Calu3 (cell line): ENCODE measurements at regions not wholly inside any gene's neighbourhood (a gene's known extent, or its start where the extent isn't known, plus 50 kb on each side); places are given as distances from the start of the nearest gene placed in this dataset.
"Not testable (repeated sequence)": the region's sequence is repeated elsewhere in the genome, so short reads cannot be mapped to it uniquely, and the experiment has no call there.

ENCODE experiments used
- BruUV-seq: library from RNA; stranded (reverse); fragments of 400-500 nt; replicated peaks from 2 replicates; lab custom pipeline; 2021; lab: Mats Ljungman, UMichigan
- CTCF ChIA-PET: fragments of 300-600 bp; sonication (Branson Sonifier 250); formaldehyde crosslinking; loops from one replicate; lab custom pipeline; 2022; ENCODE audit warnings: antibody characterized with exemption; lab: Charles Lee
- DNase-seq: peaks from one replicate; pipeline ENCODE4 v3.0.0; 2022
- H3K27ac Mint-ChIP-seq: one replicate; pipeline ENCODE4 v1.8.0; 2022; ENCODE audit warnings: mixed read lengths; ENCODE audit not compliant: unreplicated experiment
- H3K27me3 Mint-ChIP-seq: one replicate; pipeline ENCODE4 v1.8.0; 2022; ENCODE audit warnings: mixed read lengths; ENCODE audit not compliant: unreplicated experiment
- H3K36me3 Mint-ChIP-seq: one replicate; pipeline ENCODE4 v1.8.0; 2022; ENCODE audit warnings: mild to moderate bottlenecking, moderate library complexity, mixed read lengths; ENCODE audit not compliant: insufficient read depth, unreplicated experiment
- H3K4me1 Mint-ChIP-seq: one replicate; pipeline ENCODE4 v1.8.0; 2022; ENCODE audit warnings: mild to moderate bottlenecking, low read depth, mixed read lengths; ENCODE audit not compliant: unreplicated experiment
- H3K4me3 Mint-ChIP-seq: one replicate; pipeline ENCODE4 v1.8.0; 2022; ENCODE audit warnings: mild to moderate bottlenecking, low read depth, moderate library complexity, mixed read lengths; ENCODE audit not compliant: unreplicated experiment
- H3K9me3 Mint-ChIP-seq: one replicate; pipeline ENCODE4 v1.8.0; 2022; ENCODE audit warnings: low read depth, mixed read lengths; ENCODE audit not compliant: unreplicated experiment
- intact Hi-C: fragments of 100-400 bp; cut with micrococcal nuclease; formaldehyde crosslinking; loops from one replicate; pipeline ENCODE4 v1.10.0; 2022; ENCODE audit not compliant: unreplicated experiment
- TF ChIP-seq, protein P1 (sequence below): fragments of 200-600 bp; IDR thresholded peaks from one replicate; pipeline ENCODE4 v1.8.0; 2022; ENCODE audit warnings: antibody characterized with exemption; ENCODE audit not compliant: unreplicated experiment

DNA sequence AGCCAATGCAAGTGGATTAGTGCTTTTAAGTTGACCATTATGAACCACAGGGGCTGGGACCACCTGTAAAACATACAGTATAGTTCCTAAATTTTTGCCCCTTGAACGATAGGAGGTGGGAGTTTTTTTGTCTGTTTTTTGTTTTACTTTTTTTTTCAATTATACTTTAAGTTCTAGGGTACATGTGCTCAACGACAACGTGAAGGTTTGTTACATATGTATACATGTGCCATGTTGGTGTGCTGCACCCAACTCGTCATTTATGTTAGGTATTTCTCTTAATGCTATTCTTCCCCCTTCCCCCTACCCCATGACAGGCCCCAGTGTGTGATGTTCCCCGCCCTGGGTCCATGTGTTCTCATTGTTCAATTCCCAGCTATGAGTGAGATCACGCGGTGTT lies 1797.9 kb upstream of the PIK3C3 start:
- Mint-ChIP-seq H3K9me3 (no peaks in the 10 kb centered on the region), H3K36me3 (no peaks in the 10 kb centered on the region), H3K4me3 (no peak overlapping the region), H3K4me1 (peaks cover 40% of the 10 kb centered on the region), H3K27me3 (no peaks in the 10 kb centered on the region), H3K27ac (no peak overlapping the region)
- intact Hi-C loops = loop anchor here (5.0 to 10.0 kb wide), 5 partner anchors 135 to 562 kb away; no protein-coding TSS in a partner anchor
- no TSS peak for BruUV-seq
- CTCF ChIA-PET = no interaction called here
- DNase-seq = no peak
- TF ChIP-seq, protein P1, sequence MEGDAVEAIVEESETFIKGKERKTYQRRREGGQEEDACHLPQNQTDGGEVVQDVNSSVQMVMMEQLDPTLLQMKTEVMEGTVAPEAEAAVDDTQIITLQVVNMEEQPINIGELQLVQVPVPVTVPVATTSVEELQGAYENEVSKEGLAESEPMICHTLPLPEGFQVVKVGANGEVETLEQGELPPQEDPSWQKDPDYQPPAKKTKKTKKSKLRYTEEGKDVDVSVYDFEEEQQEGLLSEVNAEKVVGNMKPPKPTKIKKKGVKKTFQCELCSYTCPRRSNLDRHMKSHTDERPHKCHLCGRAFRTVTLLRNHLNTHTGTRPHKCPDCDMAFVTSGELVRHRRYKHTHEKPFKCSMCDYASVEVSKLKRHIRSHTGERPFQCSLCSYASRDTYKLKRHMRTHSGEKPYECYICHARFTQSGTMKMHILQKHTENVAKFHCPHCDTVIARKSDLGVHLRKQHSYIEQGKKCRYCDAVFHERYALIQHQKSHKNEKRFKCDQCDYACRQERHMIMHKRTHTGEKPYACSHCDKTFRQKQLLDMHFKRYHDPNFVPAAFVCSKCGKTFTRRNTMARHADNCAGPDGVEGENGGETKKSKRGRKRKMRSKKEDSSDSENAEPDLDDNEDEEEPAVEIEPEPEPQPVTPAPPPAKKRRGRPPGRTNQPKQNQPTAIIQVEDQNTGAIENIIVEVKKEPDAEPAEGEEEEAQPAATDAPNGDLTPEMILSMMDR = no peak

GRCh38 chr18:40152859-40153258 lies 1802.2 kb upstream of the PIK3C3 start:
- Mint-ChIP-seq H3K36me3 (no peaks in the 10 kb centered on the region), H3K27me3 (no peaks in the 10 kb centered on the region), H3K27ac (no peak overlapping the region), H3K4me3 (no peak overlapping the region), H3K9me3 (no peaks in the 10 kb centered on the region), H3K4me1 (peaks cover 16% of the 10 kb centered on the region)
- BruUV-seq = no TSS peak
- TF ChIP-seq, protein P1 = no peak
- no peak for DNase-seq
- CTCF ChIA-PET = no interaction called here
- intact Hi-C loops = loop anchor here (10.0 kb wide), 3 partner anchors 138 to 558 kb away; no protein-coding TSS in a partner anchor

DNA sequence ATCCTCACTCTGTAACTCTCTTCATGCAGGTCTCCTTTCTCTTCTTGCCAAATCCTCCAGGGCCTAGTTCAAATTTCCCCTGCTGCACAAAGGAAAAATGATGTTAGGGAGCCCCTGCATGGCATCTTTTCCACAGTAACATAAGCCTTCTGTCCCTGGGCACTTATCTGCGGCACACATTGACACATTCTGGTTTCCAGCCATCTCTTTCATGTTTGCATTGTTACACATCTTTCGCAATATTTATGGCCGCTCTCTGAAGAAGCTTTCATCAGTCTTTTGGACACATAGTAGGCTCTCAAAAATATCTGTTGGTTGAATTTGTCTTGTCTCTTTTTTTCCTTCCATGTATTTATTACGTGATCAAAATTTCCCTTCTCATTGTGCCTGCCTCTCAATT lies 1806.1 kb upstream of the PIK3C3 start:
- CTCF ChIA-PET = no interaction called here
- no peaks in the 10 kb centered on the region for H3K9me3 Mint-ChIP-seq

GRCh38 chr18:40133253-40133652 lies 1821.8 kb upstream of the PIK3C3 start:
- no peak for DNase-seq
- no peak overlapping the region for H3K27ac Mint-ChIP-seq
- intact Hi-C loops = no loop called here
- TF ChIP-seq, protein P1 = no peak
- H3K4me1 Mint-ChIP-seq = no peaks in the 10 kb centered on the region
- H3K9me3 Mint-ChIP-seq = no peaks in the 10 kb centered on the region
- CTCF ChIA-PET = no interaction called here
- H3K36me3 Mint-ChIP-seq = no peaks in the 10 kb centered on the region
- no TSS peak for BruUV-seq
- H3K4me3 Mint-ChIP-seq = no peak overlapping the region
- no peaks in the 10 kb centered on the region for H3K27me3 Mint-ChIP-seq

More for the DNA sequence above, 1806.1 kb upstream of the PIK3C3 start:
- H3K27me3 Mint-ChIP-seq = no peaks in the 10 kb centered on the region
- DNase-seq = no peak
- H3K36me3 Mint-ChIP-seq = no peaks in the 10 kb centered on the region
- intact Hi-C loops = no loop called here
- no TSS peak for BruUV-seq
- TF ChIP-seq, protein P1 = no peak
- H3K4me1 Mint-ChIP-seq = peaks cover 15% of the 10 kb centered on the region
- no peak overlapping the region for H3K4me3 Mint-ChIP-seq
- H3K27ac Mint-ChIP-seq = no peak overlapping the region

DNA sequence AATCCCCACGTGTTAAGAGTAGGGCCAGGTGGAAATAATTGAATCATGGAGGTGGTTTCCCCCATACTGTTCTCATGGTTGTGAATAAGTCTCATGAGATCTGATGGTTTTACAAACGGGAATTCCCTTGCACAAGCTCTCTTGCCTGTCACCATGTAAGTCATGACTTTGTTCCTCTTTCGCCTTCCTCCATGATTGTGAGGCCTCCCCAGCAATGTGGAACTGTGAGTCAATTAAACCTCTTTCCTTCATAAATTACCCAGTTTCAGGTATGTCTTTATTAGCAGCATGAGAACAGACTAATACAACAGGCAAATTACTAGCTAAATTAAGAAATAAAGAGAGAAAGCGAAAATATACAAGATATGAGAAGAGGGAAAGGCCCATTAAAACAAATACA lies 1822.6 kb upstream of the PIK3C3 start:
- H3K4me3 Mint-ChIP-seq, H3K4me1 Mint-ChIP-seq, H3K36me3 Mint-ChIP-seq, intact Hi-C loops, H3K9me3 Mint-ChIP-seq, H3K27me3 Mint-ChIP-seq, DNase-seq, CTCF ChIA-PET, BruUV-seq, H3K27ac Mint-ChIP-seq: not testable (repeated sequence)
